D721Med (cell line): ENCODE measurements at regions not wholly inside any gene's neighbourhood (a gene's known extent, or its start where the extent isn't known, plus 50 kb on each side); places are given as distances from the start of the nearest gene placed in this dataset.

Source experiments
- DNase-seq: peaks from one replicate; pipeline ENCODE4 v3.0.0; 2011; ENCODE audit warnings: low spot score; ENCODE audit not compliant: insufficient read length
- FAIRE-seq: peaks from 2 replicates; lab custom pipeline; 2011; peaks lifted over from hg19 to GRCh38; lab: Jason Lieb, UNC
- TF ChIP-seq, protein P1 (sequence below): IDR thresholded peaks from 2 replicates; pipeline ENCODE4 v1.5.1; 2012; ENCODE audit warnings: mild to moderate bottlenecking, control low read depth; ENCODE audit not compliant: insufficient read depth; ENCODE audit errors: missing control alignments

DNA sequence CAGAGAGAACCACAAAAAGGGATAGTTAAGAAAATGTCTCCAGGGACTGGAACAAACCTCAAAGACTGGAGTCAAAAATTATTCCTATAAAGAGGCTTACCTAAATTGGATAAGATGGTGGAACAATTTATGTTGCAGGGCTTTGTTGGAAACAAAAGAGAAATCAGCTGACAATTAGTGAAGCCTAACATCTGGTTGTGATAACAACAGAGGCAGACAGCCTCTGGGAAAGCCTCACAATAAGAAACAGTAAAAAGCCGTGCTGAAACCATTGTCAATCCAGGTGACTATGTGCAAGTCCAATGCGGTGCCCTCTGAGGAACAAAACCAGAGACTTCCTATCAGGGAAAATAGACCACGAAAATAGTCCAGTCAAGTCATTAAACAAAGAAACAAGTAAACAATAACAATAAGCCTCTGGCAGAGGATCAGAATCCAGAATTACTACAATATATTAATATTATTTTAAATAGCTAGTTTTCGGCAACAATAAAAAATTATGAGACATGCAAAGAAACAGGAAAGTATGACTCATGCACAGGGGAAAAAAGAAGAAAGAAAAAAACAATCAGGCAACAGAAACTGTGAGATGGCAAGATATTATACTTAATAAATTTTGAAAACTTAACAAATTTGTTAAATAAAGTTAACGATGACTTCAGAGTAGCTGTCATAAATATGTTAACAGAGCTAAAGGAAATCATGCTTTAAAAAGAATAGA, 99.7 kb upstream of the RXFP2 start:
- no peak for DNase-seq
- no peak for FAIRE-seq
- TF ChIP-seq, protein P1, sequence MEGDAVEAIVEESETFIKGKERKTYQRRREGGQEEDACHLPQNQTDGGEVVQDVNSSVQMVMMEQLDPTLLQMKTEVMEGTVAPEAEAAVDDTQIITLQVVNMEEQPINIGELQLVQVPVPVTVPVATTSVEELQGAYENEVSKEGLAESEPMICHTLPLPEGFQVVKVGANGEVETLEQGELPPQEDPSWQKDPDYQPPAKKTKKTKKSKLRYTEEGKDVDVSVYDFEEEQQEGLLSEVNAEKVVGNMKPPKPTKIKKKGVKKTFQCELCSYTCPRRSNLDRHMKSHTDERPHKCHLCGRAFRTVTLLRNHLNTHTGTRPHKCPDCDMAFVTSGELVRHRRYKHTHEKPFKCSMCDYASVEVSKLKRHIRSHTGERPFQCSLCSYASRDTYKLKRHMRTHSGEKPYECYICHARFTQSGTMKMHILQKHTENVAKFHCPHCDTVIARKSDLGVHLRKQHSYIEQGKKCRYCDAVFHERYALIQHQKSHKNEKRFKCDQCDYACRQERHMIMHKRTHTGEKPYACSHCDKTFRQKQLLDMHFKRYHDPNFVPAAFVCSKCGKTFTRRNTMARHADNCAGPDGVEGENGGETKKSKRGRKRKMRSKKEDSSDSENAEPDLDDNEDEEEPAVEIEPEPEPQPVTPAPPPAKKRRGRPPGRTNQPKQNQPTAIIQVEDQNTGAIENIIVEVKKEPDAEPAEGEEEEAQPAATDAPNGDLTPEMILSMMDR: no peak

DNA sequence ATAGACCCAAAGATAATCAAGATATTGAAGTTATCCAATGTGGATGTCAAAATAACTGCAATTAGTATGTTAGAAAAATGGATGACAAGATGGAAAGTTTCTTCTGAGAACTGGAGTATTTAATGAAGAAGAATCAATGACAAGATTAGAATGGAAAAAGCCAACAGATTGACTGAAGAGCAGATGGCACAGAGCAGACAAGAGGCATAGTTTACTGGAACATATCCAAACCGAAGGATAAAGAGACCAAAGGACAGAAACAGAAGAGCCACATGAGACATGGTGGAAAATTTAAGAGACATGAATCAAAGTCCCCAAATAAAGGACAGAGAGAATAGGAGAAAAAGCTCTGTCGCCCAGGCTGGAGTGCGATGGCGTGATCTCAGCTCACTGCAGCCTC, 89.6 kb upstream of the RXFP2 start:
- FAIRE-seq (no peak), DNase-seq (no peak)
- TF ChIP-seq, protein P1: no peak

DNA sequence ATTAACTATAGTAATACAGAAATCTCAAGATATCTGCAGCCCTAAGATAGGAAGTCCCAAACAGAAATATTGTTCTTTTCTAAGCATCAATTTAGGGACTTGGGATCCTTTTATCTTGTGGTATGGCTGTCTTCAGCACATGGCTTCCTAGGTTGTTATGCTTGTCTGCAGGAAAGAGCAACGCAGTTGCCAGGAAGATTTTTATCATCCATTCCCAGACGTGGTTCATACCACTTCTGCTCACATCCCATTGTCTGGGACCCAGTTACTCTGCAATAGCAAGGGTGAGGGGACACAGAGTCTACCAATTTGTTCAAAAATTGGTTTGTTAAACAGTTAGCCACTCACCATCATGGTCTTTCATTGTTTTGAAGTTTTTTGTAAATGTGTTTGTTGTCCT, 85.6 kb upstream of the RXFP2 start:
- DNase-seq (no peak), FAIRE-seq (no peak)
- TF ChIP-seq, protein P1: no peak

DNA sequence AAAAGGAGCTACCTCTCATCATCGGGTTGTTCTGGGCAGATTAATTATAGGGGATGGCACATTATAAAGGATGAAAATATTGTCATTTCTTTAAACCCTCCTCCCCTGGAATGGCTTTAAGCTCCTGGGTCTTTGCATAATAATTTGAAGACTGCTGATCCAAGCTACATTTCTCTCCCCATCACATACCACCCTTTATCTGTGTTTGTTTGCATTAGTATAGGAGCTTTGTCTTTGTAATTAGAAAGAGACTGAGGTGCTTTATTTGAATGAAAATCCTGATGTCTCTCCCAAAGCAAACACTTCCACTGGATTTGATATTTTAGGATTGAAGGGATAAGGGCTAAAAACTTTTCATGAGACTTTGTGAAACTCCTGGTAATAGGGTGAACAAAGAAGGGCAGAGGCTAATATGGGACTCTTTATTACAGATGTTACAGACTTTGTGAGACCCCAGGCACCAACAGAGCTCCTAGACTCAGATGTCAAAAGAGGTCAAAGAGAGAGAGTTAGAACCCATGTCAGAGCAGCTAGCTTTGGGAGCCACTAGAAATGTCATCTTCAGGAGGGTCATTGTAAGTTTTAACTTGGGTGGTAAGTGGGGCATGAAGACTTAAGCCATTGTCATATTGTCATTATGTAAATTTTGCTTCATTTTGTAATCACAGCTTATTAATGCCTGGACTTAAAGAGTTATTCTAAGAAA, 75.3 kb upstream of the RXFP2 start:
- FAIRE-seq: no peak
- TF ChIP-seq, protein P1: no peak
- no peak for DNase-seq

DNA sequence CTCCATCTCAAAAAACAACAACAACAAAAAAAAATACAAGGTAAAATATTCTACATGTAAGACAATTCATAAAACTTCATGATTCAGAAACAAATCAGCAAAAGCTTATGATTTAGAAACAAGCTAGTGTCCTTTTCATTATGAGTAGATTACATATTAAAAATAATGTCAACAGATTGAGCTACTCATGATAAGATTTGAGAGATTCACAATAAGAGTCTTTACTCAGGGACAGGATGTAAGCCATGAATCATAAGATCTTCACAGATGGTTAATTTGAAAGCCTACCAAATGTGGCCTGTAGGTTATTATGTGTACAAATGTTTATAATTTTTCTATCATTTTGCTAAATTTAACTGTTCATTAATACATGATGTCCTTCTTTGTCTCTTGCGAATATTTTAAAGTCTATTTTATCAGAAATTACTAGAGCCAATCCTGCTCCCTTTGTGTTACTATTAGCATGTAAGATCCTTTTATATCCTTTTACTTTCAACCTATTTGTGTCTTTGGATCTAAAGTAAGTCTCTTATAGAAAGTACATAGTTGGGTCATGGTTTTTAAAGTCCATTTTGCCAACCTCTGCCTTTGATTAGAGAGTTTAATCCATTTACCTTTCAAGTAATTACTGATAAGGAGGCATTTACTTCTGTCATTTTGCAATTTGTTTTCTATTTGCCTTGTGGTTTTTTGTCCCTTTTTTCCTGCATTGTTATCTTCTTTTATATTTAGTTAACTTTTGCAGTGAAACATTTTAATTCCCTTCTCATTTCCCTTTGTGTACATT, 68.3 kb upstream of the RXFP2 start:
- DNase-seq: no peak
- FAIRE-seq: peak; percentile 73
- TF ChIP-seq, protein P1: no peak

DNA sequence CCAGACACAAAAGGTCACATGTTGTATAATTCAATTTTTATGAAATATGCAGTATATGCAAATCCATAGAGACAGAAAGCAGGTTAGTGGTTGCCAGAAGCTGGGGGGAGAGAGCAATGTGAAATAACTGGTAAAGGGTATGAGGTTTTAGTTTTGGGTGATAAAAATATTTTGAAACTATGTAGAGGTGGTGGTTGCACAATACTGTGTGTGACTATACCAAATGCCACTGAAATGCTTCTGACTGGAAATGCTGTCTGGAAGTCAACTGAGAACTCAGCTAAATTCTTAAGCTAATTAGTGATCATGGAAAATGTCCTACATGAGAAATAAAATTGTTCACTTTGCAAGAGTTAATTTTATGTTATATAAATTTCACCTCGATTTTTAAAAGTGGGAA, 65.3 kb upstream of the RXFP2 start:
- no peak for DNase-seq
- TF ChIP-seq, protein P1: no peak
- FAIRE-seq: no peak
